Lower leg skin (tissue), 3 donors: ENCODE measurements at regions not wholly inside any gene's neighbourhood (a gene's known extent, or its start where the extent isn't known, plus 50 kb on each side); places are given as distances from the start of the nearest gene placed in this dataset.

Experiments used
- CTCF ChIP-seq, 3 donors: fragments of 450-650 bp; IDR thresholded peaks; one replicate each; pipeline ENCODE4 v1.5.1; 2016; ENCODE audit warnings: antibody characterized with exemption in 3 of 3, mild to moderate bottlenecking in 3 of 3, moderate library complexity in 2 of 3
- POLR2A ChIP-seq, 2 donors: fragments of 450-650 bp; IDR thresholded peaks; one replicate each; pipeline ENCODE4 v1.6.1; 2016 to 2017; ENCODE audit warnings: antibody characterized with exemption in 2 of 2, mild to moderate bottlenecking in 1 of 2, moderate library complexity in 1 of 2

- TF ChIP-seq POLR2A (IDR thresholded peaks at IDR 0.05) (no peak), CTCF (IDR thresholded peaks at IDR 0.05) (no peak)
Observed at GRCh38 chr7:20561908-20562307, 53.6 kb upstream of the ABCB5 start.
